Trophoblast cell (in vitro differentiated cells and primary cell): ENCODE measurements at regions not wholly inside any gene's neighbourhood (a gene's known extent, or its start where the extent isn't known, plus 50 kb on each side); places are given as distances from the start of the nearest gene placed in this dataset.
A peak's percentile ranks its signal among the peaks of the same experiment; 100 is the strongest.
"Not testable (repeated sequence)": the region's sequence is repeated elsewhere in the genome, so short reads cannot be mapped to it uniquely, and the experiment has no call there.

Experiments
- DNase-seq, 2 donors: peaks; one replicate each; pipeline ENCODE4 v3.0.0-alpha.2; 2016
- H2AFZ ChIP-seq: 2 replicates; pipeline ENCODE4 v1.6.1; 2013; ENCODE audit warnings: low read length, moderate library complexity, mild to moderate bottlenecking; ENCODE audit not compliant: insufficient read depth, poor library complexity
- H2AK5ac ChIP-seq: 2 replicates; pipeline ENCODE4 v1.6.1; 2013; ENCODE audit warnings: mild to moderate bottlenecking, low read length
- H2BK120ac ChIP-seq: 2 replicates; pipeline ENCODE4 v1.6.1; 2013; ENCODE audit warnings: low read length, mild to moderate bottlenecking, moderate library complexity; ENCODE audit not compliant: insufficient read depth, poor library complexity
- H2BK12ac ChIP-seq: 2 replicates; pipeline ENCODE4 v1.6.1; 2013; ENCODE audit warnings: mild to moderate bottlenecking, low read length, moderate library complexity
- H2BK5ac ChIP-seq: 2 replicates; pipeline ENCODE4 v1.6.1; 2013; ENCODE audit warnings: low read length, low read depth, moderate library complexity, mild to moderate bottlenecking; ENCODE audit not compliant: poor library complexity
- H3K14ac ChIP-seq: 2 replicates; pipeline ENCODE4 v1.6.1; 2013; ENCODE audit warnings: mild to moderate bottlenecking, low read length
- H3K18ac ChIP-seq: 2 replicates; pipeline ENCODE4 v1.6.1; 2013; ENCODE audit warnings: mild to moderate bottlenecking, low read length
- H3K23ac ChIP-seq: 2 replicates; pipeline ENCODE4 v1.6.1; 2013; ENCODE audit warnings: low read length
- H3K27ac ChIP-seq: 2 replicates; pipeline ENCODE4 v1.5.1; 2013; ENCODE audit warnings: low read depth, mild to moderate bottlenecking, inconsistent platforms, low read length, moderate library complexity
- H3K27me3 ChIP-seq: 2 replicates; pipeline ENCODE4 v1.6.1; 2013; ENCODE audit warnings: inconsistent platforms, mild to moderate bottlenecking, low read length, moderate library complexity; ENCODE audit not compliant: insufficient read depth
- H3K36me3 ChIP-seq, 2 experiments: 1 replicate in 1 of 2; 2 replicates in 1 of 2; pipeline ENCODE4 v1.6.1; 2013; ENCODE audit warnings: low read length in 2 of 2, mild to moderate bottlenecking in 2 of 2, moderate library complexity in 1 of 2; ENCODE audit not compliant: insufficient read depth in 2 of 2, control insufficient read depth in 1 of 2
- H3K4ac ChIP-seq: 2 replicates; pipeline ENCODE4 v1.6.1; 2013; ENCODE audit warnings: low read depth, mild to moderate bottlenecking, low read length, moderate library complexity
- H3K4me1 ChIP-seq, 2 experiments: 1 replicate in 1 of 2; 2 replicates in 1 of 2; pipeline ENCODE4 v1.6.1; 2013; ENCODE audit warnings: low read length in 2 of 2, mild to moderate bottlenecking in 2 of 2, moderate library complexity in 1 of 2; ENCODE audit not compliant: insufficient read depth in 2 of 2, control insufficient read depth in 1 of 2
- H3K4me2 ChIP-seq: 2 replicates; pipeline ENCODE4 v1.6.1; 2013; ENCODE audit warnings: inconsistent platforms, mild to moderate bottlenecking, low read length, moderate library complexity
- H3K4me3 ChIP-seq: 2 replicates; pipeline ENCODE4 v1.5.1; 2013; ENCODE audit warnings: mild to moderate bottlenecking, low read depth, low read length, inconsistent platforms
- H3K79me1 ChIP-seq: one replicate; pipeline ENCODE4 v1.6.1; 2013; ENCODE audit warnings: low read length
- H3K79me2 ChIP-seq: 2 replicates; pipeline ENCODE4 v1.6.1; 2013; ENCODE audit warnings: low read length, mild to moderate bottlenecking; ENCODE audit not compliant: control insufficient read depth, insufficient read depth, poor library complexity
- H3K9ac ChIP-seq: 2 replicates; pipeline ENCODE4 v1.6.1; 2013; ENCODE audit warnings: mild to moderate bottlenecking, low read length
- H3K9me3 ChIP-seq: 2 replicates; pipeline ENCODE4 v1.6.1; 2013; ENCODE audit warnings: low read depth, mild to moderate bottlenecking, control low read depth, inconsistent platforms, low read length; ENCODE audit not compliant: insufficient read depth
- H4K12ac ChIP-seq: 2 replicates; pipeline ENCODE4 v1.6.1; 2013; ENCODE audit warnings: low read depth, mild to moderate bottlenecking, low read length, moderate library complexity
- H4K8ac ChIP-seq: 2 replicates; pipeline ENCODE4 v1.6.1; 2013; ENCODE audit warnings: low read depth, mild to moderate bottlenecking, low read length, moderate library complexity
- H4K91ac ChIP-seq: one replicate; pipeline ENCODE4 v1.6.1; 2013; ENCODE audit warnings: low read depth, mild to moderate bottlenecking, low read length, moderate library complexity
- WGBS: extraction: QIAGEN DNeasy Blood & Tissue Kit; methylation state at CpG from one replicate; pipeline ENCODE4 v1.1.7; 2013; ENCODE audit warnings: missing lambda C conversion rate; ENCODE audit not compliant: insufficient read length, insufficient coverage; ENCODE audit errors: extremely low coverage; 5-methylcytosine and 5-hydroxymethylcytosine counted together

DNA sequence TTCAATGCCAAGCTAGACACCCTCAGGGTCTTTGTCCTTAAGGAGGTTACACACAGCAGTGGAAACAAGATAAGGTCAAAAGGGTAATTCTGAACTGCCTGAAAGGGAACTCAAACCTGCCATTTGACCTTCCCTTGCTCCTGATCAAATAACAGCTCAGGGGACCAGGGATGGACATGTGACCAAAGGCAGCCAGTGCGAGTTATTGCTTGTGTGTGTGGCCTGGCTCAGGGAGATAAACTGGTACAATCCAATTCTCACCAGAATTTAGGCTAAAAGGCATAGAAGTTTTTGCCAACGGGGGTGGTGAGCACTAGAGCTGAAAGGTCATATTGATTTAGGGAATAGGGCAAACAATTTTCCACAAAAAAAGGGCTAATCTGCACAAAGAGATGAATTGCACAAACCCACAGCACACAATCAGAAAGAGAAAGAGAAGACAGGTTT, 349.9 kb upstream of the AUTS2 start:
- not testable (repeated sequence) for H3K9me3 ChIP-seq, H2AFZ ChIP-seq

DNA sequence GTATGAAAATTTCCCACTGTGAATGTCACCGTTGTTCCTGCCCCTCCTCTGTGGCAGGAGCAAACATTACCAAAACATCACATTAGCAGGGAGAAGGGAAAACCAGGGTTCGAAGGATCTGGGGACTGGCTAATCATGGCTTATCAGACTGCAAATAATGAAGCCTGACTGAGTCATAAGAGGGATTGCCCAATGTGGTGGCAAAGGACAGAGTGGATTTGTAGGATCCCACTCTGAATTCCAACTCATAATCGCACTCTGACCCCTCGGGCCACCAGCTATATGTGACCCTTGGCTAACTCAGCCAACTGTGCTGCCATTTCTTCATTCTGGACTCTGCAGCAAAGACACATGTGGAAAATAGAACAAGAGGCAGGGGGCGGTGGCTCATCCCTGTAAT, 347.3 kb upstream of the AUTS2 start:
- no peaks in the 10 kb centered on the region for H3K79me2 ChIP-seq
- no peak overlapping the region for H3K14ac ChIP-seq
- H3K4me2 ChIP-seq: no peak overlapping the region
- no peak overlapping the region for H2AFZ ChIP-seq
- H2BK5ac ChIP-seq: no peak overlapping the region
- H3K4me1 ChIP-seq: peaks cover 1 to 4% of the 10 kb centered on the region in 2 experiments
- no peak for DNase-seq
- no peaks in the 10 kb centered on the region for H3K27me3 ChIP-seq
- no peak overlapping the region for H3K18ac ChIP-seq
- H3K9me3 ChIP-seq: peaks cover 1% of the 10 kb centered on the region
- no peak overlapping the region for H3K4me3 ChIP-seq
- H4K91ac ChIP-seq: no peak overlapping the region
- no CpG with 5 or more reads among the region's 5 CpGs for WGBS
- no peak overlapping the region for H4K8ac ChIP-seq
- H3K36me3 ChIP-seq: no peaks in the 10 kb centered on the region
- no peak overlapping the region for H3K23ac ChIP-seq
- no peaks in the 10 kb centered on the region for H3K79me1 ChIP-seq
- no peak overlapping the region for H2BK120ac ChIP-seq
- no peak overlapping the region for H3K27ac ChIP-seq
- H2BK12ac ChIP-seq: no peak overlapping the region
- H4K12ac ChIP-seq: no peak overlapping the region
- H3K9ac ChIP-seq: no peak overlapping the region
- no peak overlapping the region for H2AK5ac ChIP-seq
- no peak overlapping the region for H3K4ac ChIP-seq

More for the DNA sequence above, 349.9 kb upstream of the AUTS2 start:
- H3K4me2 ChIP-seq, H3K27ac ChIP-seq, H3K79me1 ChIP-seq, DNase-seq, H3K9ac ChIP-seq, H3K18ac ChIP-seq, H3K23ac ChIP-seq, H3K4ac ChIP-seq, H2BK5ac ChIP-seq, H3K36me3 ChIP-seq, H4K91ac ChIP-seq, H3K27me3 ChIP-seq, H3K14ac ChIP-seq, H4K8ac ChIP-seq, H3K79me2 ChIP-seq, H2AK5ac ChIP-seq, H4K12ac ChIP-seq, H3K4me3 ChIP-seq, H2BK12ac ChIP-seq, H2BK120ac ChIP-seq: not testable (repeated sequence)
- WGBS: no CpG with 5 or more reads among the region's 2 CpGs
- H3K4me1 ChIP-seq: peaks cover 5 to 13% of the 10 kb centered on the region in 2 experiments

DNA sequence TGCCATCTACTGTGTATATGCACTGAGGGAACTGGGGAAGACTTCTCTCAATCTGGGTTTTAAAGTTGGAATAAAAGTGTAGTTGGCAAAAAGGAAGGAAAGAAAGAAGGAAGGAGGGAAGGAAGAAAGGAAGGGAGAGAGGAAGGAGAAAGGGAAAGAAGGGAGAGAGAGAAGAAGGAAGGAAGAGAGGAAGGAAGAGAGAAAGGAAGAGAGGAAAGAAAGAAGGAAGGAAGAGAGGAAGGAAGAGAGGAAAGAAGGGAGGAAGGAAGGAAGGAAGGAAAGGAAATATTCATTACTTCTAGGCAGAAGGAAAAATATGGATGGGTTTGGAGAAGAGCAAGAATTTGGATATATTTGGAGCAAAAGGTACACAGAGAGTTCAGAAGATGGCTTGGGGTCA, 343.6 kb upstream of the AUTS2 start:
- H3K9ac ChIP-seq: no peak overlapping the region
- H3K79me1 ChIP-seq: no peaks in the 10 kb centered on the region
- H3K4me1 ChIP-seq: no peaks in the 10 kb centered on the region
- no peak overlapping the region for H3K14ac ChIP-seq
- no peak overlapping the region for H2BK12ac ChIP-seq
- no peak for DNase-seq
- no peak overlapping the region for H4K8ac ChIP-seq
- H2AK5ac ChIP-seq: no peak overlapping the region
- peaks cover 3% of the 10 kb centered on the region for H3K9me3 ChIP-seq
- H4K12ac ChIP-seq: no peak overlapping the region
- H3K23ac ChIP-seq: no peak overlapping the region
- H3K4me3 ChIP-seq: no peak overlapping the region
- H3K27ac ChIP-seq: no peak overlapping the region
- no peak overlapping the region for H3K18ac ChIP-seq
- no peaks in the 10 kb centered on the region for H3K79me2 ChIP-seq
- H2BK5ac ChIP-seq: no peak overlapping the region
- H3K4ac ChIP-seq: no peak overlapping the region
- H3K4me2 ChIP-seq: no peak overlapping the region
- no peaks in the 10 kb centered on the region for H3K36me3 ChIP-seq
- H2BK120ac ChIP-seq: no peak overlapping the region
- H2AFZ ChIP-seq: no peak overlapping the region
- no peaks in the 10 kb centered on the region for H3K27me3 ChIP-seq
- H4K91ac ChIP-seq: no peak overlapping the region

DNA sequence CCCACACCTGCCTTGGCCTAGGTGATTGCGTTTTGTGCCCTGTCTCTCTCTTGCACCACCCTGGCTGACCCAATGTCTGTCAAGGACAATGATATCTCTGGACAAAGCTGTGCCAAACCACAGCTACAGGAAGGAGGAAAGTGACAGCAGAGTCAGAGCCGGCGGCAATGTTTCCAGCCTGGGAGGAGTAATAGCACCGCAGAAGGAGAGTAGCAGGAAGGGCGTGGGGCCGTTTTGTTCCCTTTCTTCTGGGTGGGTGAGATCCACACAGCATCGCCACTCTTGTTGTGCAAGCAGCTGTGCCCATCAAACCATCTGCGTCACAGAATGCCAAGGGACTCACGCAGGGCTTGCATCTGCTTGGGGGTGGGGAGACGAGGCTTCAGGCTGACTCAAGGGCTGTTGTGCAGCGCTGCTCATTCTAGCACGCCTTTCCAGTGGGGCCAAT, 341.6 kb upstream of the AUTS2 start:
- Histone ChIP-seq H3K4me3 (no peak overlapping the region), H3K79me2 (no peaks in the 10 kb centered on the region), H3K27ac (no peak overlapping the region), H3K27me3 (no peaks in the 10 kb centered on the region), H3K79me1 (no peaks in the 10 kb centered on the region), H3K18ac (no peak overlapping the region), H2AK5ac (no peak overlapping the region), H2BK5ac (no peak overlapping the region), H4K91ac (no peak overlapping the region), H3K23ac (no peak overlapping the region), H3K9ac (no peak overlapping the region), H2AFZ (no peak overlapping the region), H3K4me1 (no peaks in the 10 kb centered on the region), H3K9me3 (peaks cover 3% of the 10 kb centered on the region), H2BK12ac (no peak overlapping the region), H3K4ac (no peak overlapping the region), H4K12ac (no peak overlapping the region), H3K14ac (no peak overlapping the region), H4K8ac (no peak overlapping the region), H2BK120ac (no peak overlapping the region), H3K4me2 (no peak overlapping the region), H3K36me3 (no peaks in the 10 kb centered on the region)
- WGBS: no CpG with 5 or more reads among the region's 12 CpGs
- DNase-seq: peak in 1 of 2 donors; percentile 7
